Stimulated activated CD4-positive, alpha-beta T cell treated with anti-CD3 and anti-CD28 coated beads, Interleukin-4, amount 100 ng/mL, for 1 hour (primary cell): ENCODE measurements at regions not wholly inside any gene's neighbourhood (a gene's known extent, or its start where the extent isn't known, plus 50 kb on each side); places are given as distances from the start of the nearest gene placed in this dataset.

Experiments used
- DNase-seq: peaks from one replicate; pipeline ENCODE4 v3.0.0-alpha.2; 2020

GRCh38 chr2:238638100-238638981 lies 209.5 kb upstream of the TWIST2 start:
- no peak for DNase-seq

GRCh38 chr2:238638982-238639628 lies 208.8 kb upstream of the TWIST2 start:
- no peak for DNase-seq

- no peak for DNase-seq
Measured at GRCh38 chr2:238640486-238640885, 207.4 kb upstream of the TWIST2 start.

- no peak for DNase-seq
Measured at GRCh38 chr2:238642973-238643372, 204.9 kb upstream of the TWIST2 start.

GRCh38 chr2:238643400-238643907 lies 204.4 kb upstream of the TWIST2 start:
- no peak for DNase-seq

GRCh38 chr2:238644095-238645081 lies 203.5 kb upstream of the TWIST2 start:
- DNase-seq = no peak

- DNase-seq = no peak
Measured at GRCh38 chr2:238645095-238645494, 202.8 kb upstream of the TWIST2 start.

- no peak for DNase-seq
Measured at GRCh38 chr2:238645716-238646115, 202.2 kb upstream of the TWIST2 start.

GRCh38 chr2:238646281-238646680 lies 201.6 kb upstream of the TWIST2 start:
- DNase-seq = no peak

- no peak for DNase-seq
Measured at GRCh38 chr2:238646803-238647202, 201.1 kb upstream of the TWIST2 start.

GRCh38 chr2:238649123-238649522 lies 198.8 kb upstream of the TWIST2 start:
- DNase-seq = no peak

- no peak for DNase-seq
Measured at GRCh38 chr2:238649936-238650518, 197.9 kb upstream of the TWIST2 start.

GRCh38 chr2:238650536-238650935 lies 197.3 kb upstream of the TWIST2 start:
- no peak for DNase-seq

- DNase-seq = no peak
Measured at GRCh38 chr2:238651306-238652052, 196.4 kb upstream of the TWIST2 start.

- no peak for DNase-seq
Measured at GRCh38 chr2:238652053-238652770, 195.7 kb upstream of the TWIST2 start.

GRCh38 chr2:238652771-238653157 lies 195.1 kb upstream of the TWIST2 start:
- no peak for DNase-seq

- DNase-seq = no peak
Measured at GRCh38 chr2:238653431-238654109, 194.3 kb upstream of the TWIST2 start.

GRCh38 chr2:238654479-238655197 lies 193.2 kb upstream of the TWIST2 start:
- DNase-seq = no peak

GRCh38 chr2:238655198-238655860 lies 192.6 kb upstream of the TWIST2 start:
- DNase-seq = no peak
